ENCODE measurements at regions not wholly inside any gene's neighbourhood (a gene's known extent, or its start where the extent isn't known, plus 50 kb on each side); places are given as distances from the start of the nearest gene placed in this dataset.

GRCh38 chr11:128018692-128019091 lies 568.7 kb downstream of the ETS1 start:
- TF ChIP-seq CTCF (conservative IDR thresholded peaks at IDR 0.05 in 1 of 2, IDR thresholded peaks at IDR 0.05 in 1 of 2; ENCODE audit: extremely low read depth in 1 of 2, insufficient read depth in 1 of 2, low read depth in 1 of 2, low read length in 2 of 2): no peak
- TF ChIP-seq EZH2 (IDR thresholded peaks at IDR 0.05; ENCODE audit: borderline replicate concordance, low read length): no peak
